ENCODE measurements at regions not wholly inside any gene's neighbourhood (a gene's known extent, or its start where the extent isn't known, plus 50 kb on each side); places are given as distances from the start of the nearest gene placed in this dataset.

GRCh38 chr16:86325895-86326294 lies 184.4 kb upstream of the FOXF1 start:
- TF ChIP-seq CTCF (IDR thresholded peaks at IDR 0.05; ENCODE audit: insufficient read depth, low read length) = no peak
- TF ChIP-seq POLR2AphosphoS5 (IDR thresholded peaks at IDR 0.05; ENCODE audit: low read depth) = no peak
- TF ChIP-seq, protein P1, sequence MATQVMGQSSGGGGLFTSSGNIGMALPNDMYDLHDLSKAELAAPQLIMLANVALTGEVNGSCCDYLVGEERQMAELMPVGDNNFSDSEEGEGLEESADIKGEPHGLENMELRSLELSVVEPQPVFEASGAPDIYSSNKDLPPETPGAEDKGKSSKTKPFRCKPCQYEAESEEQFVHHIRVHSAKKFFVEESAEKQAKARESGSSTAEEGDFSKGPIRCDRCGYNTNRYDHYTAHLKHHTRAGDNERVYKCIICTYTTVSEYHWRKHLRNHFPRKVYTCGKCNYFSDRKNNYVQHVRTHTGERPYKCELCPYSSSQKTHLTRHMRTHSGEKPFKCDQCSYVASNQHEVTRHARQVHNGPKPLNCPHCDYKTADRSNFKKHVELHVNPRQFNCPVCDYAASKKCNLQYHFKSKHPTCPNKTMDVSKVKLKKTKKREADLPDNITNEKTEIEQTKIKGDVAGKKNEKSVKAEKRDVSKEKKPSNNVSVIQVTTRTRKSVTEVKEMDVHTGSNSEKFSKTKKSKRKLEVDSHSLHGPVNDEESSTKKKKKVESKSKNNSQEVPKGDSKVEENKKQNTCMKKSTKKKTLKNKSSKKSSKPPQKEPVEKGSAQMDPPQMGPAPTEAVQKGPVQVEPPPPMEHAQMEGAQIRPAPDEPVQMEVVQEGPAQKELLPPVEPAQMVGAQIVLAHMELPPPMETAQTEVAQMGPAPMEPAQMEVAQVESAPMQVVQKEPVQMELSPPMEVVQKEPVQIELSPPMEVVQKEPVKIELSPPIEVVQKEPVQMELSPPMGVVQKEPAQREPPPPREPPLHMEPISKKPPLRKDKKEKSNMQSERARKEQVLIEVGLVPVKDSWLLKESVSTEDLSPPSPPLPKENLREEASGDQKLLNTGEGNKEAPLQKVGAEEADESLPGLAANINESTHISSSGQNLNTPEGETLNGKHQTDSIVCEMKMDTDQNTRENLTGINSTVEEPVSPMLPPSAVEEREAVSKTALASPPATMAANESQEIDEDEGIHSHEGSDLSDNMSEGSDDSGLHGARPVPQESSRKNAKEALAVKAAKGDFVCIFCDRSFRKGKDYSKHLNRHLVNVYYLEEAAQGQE (IDR thresholded peaks at IDR 0.05; ENCODE audit: insufficient replicate concordance, low read depth) = no peak
- TF ChIP-seq GABPA (IDR thresholded peaks at IDR 0.05; ENCODE audit: low read depth) = no peak

Measured in HL-60 (cell line).